ENCODE measurements at regions not wholly inside any gene's neighbourhood (a gene's known extent, or its start where the extent isn't known, plus 50 kb on each side); places are given as distances from the start of the nearest gene placed in this dataset.

DNA sequence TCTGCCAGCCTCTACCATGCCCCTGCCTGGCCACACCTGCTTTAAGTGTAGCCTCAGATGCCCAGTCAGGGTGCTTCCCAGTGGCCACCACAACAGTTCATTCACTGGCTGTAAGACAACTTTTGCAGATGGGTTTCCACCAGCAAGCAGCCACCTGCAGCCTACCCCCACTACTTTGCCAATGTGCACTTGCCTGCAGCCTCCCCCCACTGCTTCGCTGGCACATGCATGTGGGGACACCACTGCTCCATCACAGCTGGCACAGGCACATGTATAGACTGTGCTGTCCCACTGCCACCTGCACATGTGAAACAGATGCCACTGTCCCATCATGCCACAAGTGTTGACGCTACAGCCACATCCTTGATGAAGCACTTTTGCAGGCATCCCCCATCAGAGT is 723.9 kb downstream of the SH3BGRL start:
- Histone ChIP-seq H3K9ac (ENCODE audit: low read depth, low read length) (no peak overlapping the region), H2AK5ac (ENCODE audit: low read depth, low read length) (no peak overlapping the region), H2BK20ac (ENCODE audit: low read depth, low read length) (no peak overlapping the region), H3K56ac (ENCODE audit: extremely low read depth, insufficient read depth, low read length) (no peak overlapping the region), H3K23ac (ENCODE audit: low read depth, low read length) (no peak overlapping the region), H3K4me1 (ENCODE audit: control insufficient read depth, insufficient read depth, low read length) (no peaks in the 10 kb centered on the region), H3K36me3 (ENCODE audit: control insufficient read depth, insufficient read depth, low read length) (no peaks in the 10 kb centered on the region), H2AFZ (replicated peaks; ENCODE audit: low read length, poor library complexity) (no peak overlapping the region), H3K4ac (ENCODE audit: low read depth, low read length) (no peak overlapping the region), H2AK9ac (replicated peaks; ENCODE audit: low read depth, low read length, poor library complexity) (no peak overlapping the region), H3K79me1 (ENCODE audit: low read depth in 1 of 2, low read length in 2 of 2) (no peaks in the 10 kb centered on the region), H2BK120ac (ENCODE audit: low read depth, low read length) (no peak overlapping the region), H3K9me3 (ENCODE audit: control insufficient read depth, insufficient read depth, low read length) (no peaks in the 10 kb centered on the region; the same call in 1 of the 2 replicates), H3K4me3 (ENCODE audit: insufficient read depth, low read depth, low read length) (no peak overlapping the region), H2BK15ac (ENCODE audit: low read depth, low read length) (no peak overlapping the region), H3K18ac (ENCODE audit: low read depth, low read length) (no peak overlapping the region), H4K5ac (ENCODE audit: low read depth, low read length) (no peak overlapping the region), H2BK5ac (ENCODE audit: low read depth, low read length, poor library complexity, severe bottlenecking) (no peak overlapping the region), H3K9me1 (ENCODE audit: insufficient read depth, low read length) (no peaks in the 10 kb centered on the region), H4K91ac (ENCODE audit: insufficient read depth, low read depth, low read length) (no peak overlapping the region), H3K14ac (replicated peaks; ENCODE audit: low read depth, low read length) (no peak overlapping the region), H3K27me3 (ENCODE audit: control insufficient read depth, insufficient read depth, low read length) (no peaks in the 10 kb centered on the region), H4K20me1 (ENCODE audit: insufficient read depth, low read length) (no peaks in the 10 kb centered on the region), H3K27ac (ENCODE audit: insufficient read depth, low read length) (no peak overlapping the region), H3K4me2 (ENCODE audit: low read depth, low read length) (no peak overlapping the region), H4K8ac (ENCODE audit: low read depth in 2 of 2, low read length in 2 of 2) (no peak overlapping the region)
- TF ChIP-seq NFE2L2 (IDR thresholded peaks at IDR 0.05; ENCODE audit: low read depth, low read length) (no peak), CHD1 (IDR thresholded peaks at IDR 0.05; ENCODE audit: low read depth, low read length) (no peak), FOS (IDR thresholded peaks at IDR 0.05; ENCODE audit: low read depth, low read length) (no peak), RFX5 (IDR thresholded peaks at IDR 0.05; ENCODE audit: low read depth, low read length) (no peak), MAFK (IDR thresholded peaks at IDR 0.05; ENCODE audit: low read depth, low read length) (no peak), MAZ (IDR thresholded peaks at IDR 0.05; ENCODE audit: borderline replicate concordance, low read depth, low read length) (no peak), RCOR1 (IDR thresholded peaks at IDR 0.05; ENCODE audit: insufficient replicate concordance, low read length) (no peak), CEBPB (IDR thresholded peaks at IDR 0.05; ENCODE audit: low read depth, low read length) (no peak), SMC3 (IDR thresholded peaks at IDR 0.05; ENCODE audit: low read depth, low read length) (no peak), ELK1 (IDR thresholded peaks at IDR 0.05; ENCODE audit: borderline replicate concordance, low read depth, low read length) (no peak), CTCF (conservative IDR thresholded peaks at IDR 0.05; ENCODE audit: low read depth, low read length) (no peak), BHLHE40 (IDR thresholded peaks at IDR 0.05; ENCODE audit: low read depth, low read length) (no peak), MXI1 (IDR thresholded peaks at IDR 0.05; ENCODE audit: borderline replicate concordance, low read depth, low read length) (no peak), RAD21 (IDR thresholded peaks at IDR 0.05; ENCODE audit: low read length) (no peak), POLR2A (IDR thresholded peaks at IDR 0.05; ENCODE audit: low read depth, low read length) (no peak)
- TF ChIP-seq, protein P1, sequence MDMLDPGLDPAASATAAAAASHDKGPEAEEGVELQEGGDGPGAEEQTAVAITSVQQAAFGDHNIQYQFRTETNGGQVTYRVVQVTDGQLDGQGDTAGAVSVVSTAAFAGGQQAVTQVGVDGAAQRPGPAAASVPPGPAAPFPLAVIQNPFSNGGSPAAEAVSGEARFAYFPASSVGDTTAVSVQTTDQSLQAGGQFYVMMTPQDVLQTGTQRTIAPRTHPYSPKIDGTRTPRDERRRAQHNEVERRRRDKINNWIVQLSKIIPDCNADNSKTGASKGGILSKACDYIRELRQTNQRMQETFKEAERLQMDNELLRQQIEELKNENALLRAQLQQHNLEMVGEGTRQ (IDR thresholded peaks at IDR 0.05; ENCODE audit: low read depth, low read length): no peak
- BruUV-seq (replicated peaks): no TSS peak
- WGBS, 2 experiments (ENCODE audit: extremely low coverage in 2 of 2, insufficient read length in 1 of 2): 44% methylated on average over 1 of the region's 2 CpGs; no CpG with 5 or more reads in 1 of the 2 experiments
- intact Hi-C loops (cut with micrococcal nuclease) (no loop called here), dilution Hi-C loops (cut with HindIII; ENCODE audit: low sequenced_read_pairs, unreplicated experiment) (no loop called here), in situ Hi-C loops (cut with MboI; ENCODE audit: low sequenced_read_pairs) (no loop called here)
- ChIA-PET CTCF (no interaction called here), POLR2A (ENCODE audit: unreplicated experiment) (no interaction called here)
- ATAC-seq (ENCODE audit: low read depth) (no peak), DNase-seq (no peak)
